AG09309 (cell line): ENCODE measurements at regions not wholly inside any gene's neighbourhood (a gene's known extent, or its start where the extent isn't known, plus 50 kb on each side); places are given as distances from the start of the nearest gene placed in this dataset.
"Not testable (repeated sequence)": the region's sequence is repeated elsewhere in the genome, so short reads cannot be mapped to it uniquely, and the experiment has no call there.

Experiments
- DNase-seq: peaks from one replicate; pipeline ENCODE4 v3.0.0-alpha.2; 2010; ENCODE audit warnings: low read depth
- H3K4me3 ChIP-seq: 2 replicates; pipeline ENCODE4 v1.5.1; 2011; ENCODE audit warnings: mild to moderate bottlenecking, low read depth, low read length, moderate library complexity; ENCODE audit not compliant: control insufficient read depth
- CTCF ChIP-seq: IDR thresholded peaks from 2 replicates; pipeline ENCODE4 v1.5.1; 2011; ENCODE audit warnings: mild to moderate bottlenecking, low read depth, low read length, inconsistent platforms; ENCODE audit not compliant: insufficient read depth, control insufficient read depth; ENCODE audit errors: missing control alignments

GRCh38 chr2:61742955-61743354 is 110.9 kb downstream of the FAM161A start:
- no peak for TF ChIP-seq CTCF
- no peak for DNase-seq
- H3K4me3 ChIP-seq = no peak overlapping the region

GRCh38 chr2:61737841-61738240 is 116.0 kb downstream of the FAM161A start:
- DNase-seq = no peak
- TF ChIP-seq CTCF = no peak

GRCh38 chr2:61736953-61737352 is 116.9 kb downstream of the FAM161A start:
- no peak overlapping the region for H3K4me3 ChIP-seq
- TF ChIP-seq CTCF = no peak
- no peak for DNase-seq

More at GRCh38 chr2:61737841-61738240, 116.0 kb downstream of the FAM161A start:
- H3K4me3 ChIP-seq = no peak overlapping the region

- no peak for DNase-seq
- no peak overlapping the region for H3K4me3 ChIP-seq
- TF ChIP-seq CTCF = no peak
Observed at GRCh38 chr2:61733563-61733962, 120.3 kb downstream of the FAM161A start.

GRCh38 chr2:61732787-61733186 is 121.1 kb downstream of the FAM161A start:
- no peak for TF ChIP-seq CTCF
- no peak for DNase-seq
- H3K4me3 ChIP-seq = no peak overlapping the region

- DNase-seq = no peak
- no peak overlapping the region for H3K4me3 ChIP-seq
- no peak for TF ChIP-seq CTCF
Observed at GRCh38 chr2:61727746-61728145, 126.1 kb downstream of the FAM161A start.

GRCh38 chr2:61726456-61727209 is 127.2 kb downstream of the FAM161A start:
- no peak overlapping the region for H3K4me3 ChIP-seq
- no peak for DNase-seq
- TF ChIP-seq CTCF = no peak

- DNase-seq, H3K4me3 ChIP-seq: not testable (repeated sequence)
Observed at GRCh38 chr2:61723364-61723763, 130.5 kb downstream of the FAM161A start.
